Caco-2 (cell line): ENCODE measurements at regions not wholly inside any gene's neighbourhood (a gene's known extent, or its start where the extent isn't known, plus 50 kb on each side); places are given as distances from the start of the nearest gene placed in this dataset.

ENCODE experiments used
- BruUV-seq: library from RNA; stranded (reverse); fragments of 400-500 nt; replicated peaks from 2 replicates; lab custom pipeline; 2021; lab: Mats Ljungman, UMichigan
- CTCF ChIA-PET: fragments of 300-600 bp; sonication (Branson Sonifier 250); formaldehyde crosslinking; loops from one replicate; lab custom pipeline; 2022; ENCODE audit warnings: antibody characterized with exemption; lab: Charles Lee
- POLR2A ChIA-PET: fragments of 300-600 bp; sonication (Branson Sonifier 250); formaldehyde crosslinking; loops from one replicate; lab custom pipeline; 2022; ENCODE audit warnings: antibody characterized with exemption; lab: Charles Lee
- DNase-seq, 2 experiments: peaks; one replicate each; pipeline versions ENCODE4 v3.0.0 to v3.0.0-alpha.2; 2020 to 2022
- H3K27me3 ChIP-seq: replicated peaks from 2 replicates; pipeline ENCODE4 v1.6.0; 2011; ENCODE audit warnings: low read length; ENCODE audit not compliant: control insufficient read depth, insufficient read depth
- H3K36me3 ChIP-seq: 2 replicates; pipeline ENCODE4 v1.5.1; 2011; ENCODE audit warnings: low read length; ENCODE audit not compliant: control insufficient read depth, insufficient read depth
- H3K4me1 ChIP-seq: fragments of 250-450 bp; sonication (Bioruptor Pico); 2 replicates; pipeline ENCODE4 v1.5.1; 2020; ENCODE audit warnings: mild to moderate bottlenecking
- H3K4me3 ChIP-seq: 2 replicates; pipeline ENCODE4 v1.5.1; 2011; ENCODE audit warnings: low read depth, mild to moderate bottlenecking, control low read depth, low read length
- H3K9me3 ChIP-seq: fragments of 250-450 bp; sonication (Bioruptor Pico); 2 replicates; pipeline ENCODE4 v1.5.1; 2020; ENCODE audit warnings: mild to moderate bottlenecking, moderate library complexity
- H3K27ac Mint-ChIP-seq: one replicate; pipeline ENCODE4 v1.8.0; 2022; ENCODE audit warnings: mixed read lengths; ENCODE audit not compliant: unreplicated experiment
- H3K27me3 Mint-ChIP-seq: one replicate; pipeline ENCODE4 v1.8.0; 2022; ENCODE audit warnings: mixed read lengths; ENCODE audit not compliant: insufficient read depth, unreplicated experiment
- H3K36me3 Mint-ChIP-seq: one replicate; pipeline ENCODE4 v1.8.0; 2022; ENCODE audit warnings: mild to moderate bottlenecking, mixed read lengths; ENCODE audit not compliant: insufficient read depth, unreplicated experiment
- H3K4me1 Mint-ChIP-seq: one replicate; pipeline ENCODE4 v1.8.0; 2022; ENCODE audit warnings: low read depth, mixed read lengths; ENCODE audit not compliant: unreplicated experiment
- H3K4me3 Mint-ChIP-seq: one replicate; pipeline ENCODE4 v1.8.0; 2022; ENCODE audit warnings: mild to moderate bottlenecking, moderate library complexity, mixed read lengths; ENCODE audit not compliant: unreplicated experiment
- H3K9me3 Mint-ChIP-seq: one replicate; pipeline ENCODE4 v1.8.0; 2022; ENCODE audit warnings: mixed read lengths; ENCODE audit not compliant: unreplicated experiment
- CTCF ChIP-seq, 2 experiments: fragments of 200-600 bp in 1 of 2; IDR thresholded peaks; 1 replicate in 1 of 2; 2 replicates in 1 of 2; pipeline versions ENCODE4 v1.5.1 to v1.8.0; 2011 to 2022; ENCODE audit warnings: antibody characterized with exemption in 1 of 2, control low read depth in 1 of 2, inconsistent platforms in 1 of 2, low read depth in 1 of 2, low read length in 1 of 2, mild to moderate bottlenecking in 1 of 2, moderate library complexity in 1 of 2; ENCODE audit not compliant: insufficient read depth in 1 of 2, severe bottlenecking in 1 of 2, unreplicated experiment in 1 of 2
- intact Hi-C: fragments of 100-400 bp; cut with micrococcal nuclease; formaldehyde crosslinking; loops from one replicate; pipeline ENCODE4 v1.10.0; 2022; ENCODE audit not compliant: unreplicated experiment

DNA sequence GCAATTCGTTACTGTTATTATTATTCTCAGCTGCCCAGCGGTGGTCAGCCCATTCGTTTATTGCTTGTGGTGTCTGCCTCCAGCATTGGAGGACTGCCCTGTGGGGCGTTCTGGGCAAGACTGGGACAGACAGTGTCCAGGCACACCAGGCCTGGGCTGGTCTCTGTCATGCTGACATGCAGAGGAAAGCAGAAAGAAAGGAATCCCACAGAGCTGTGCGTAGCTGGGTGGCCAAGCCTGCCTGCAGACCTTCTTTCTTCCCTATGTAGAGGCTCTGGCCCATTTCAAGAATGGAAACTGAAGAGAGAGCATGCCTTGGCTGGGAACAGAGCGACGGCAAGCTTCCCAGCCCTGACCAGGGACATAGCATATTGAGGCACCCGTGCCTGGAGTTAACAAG lies 525.3 kb upstream of the TBX3 start:
- Mint-ChIP-seq H3K4me1 (peaks cover 7% of the 10 kb centered on the region), H3K4me3 (no peak overlapping the region), H3K36me3 (no peaks in the 10 kb centered on the region), H3K9me3 (no peaks in the 10 kb centered on the region), H3K27ac (no peak overlapping the region), H3K27me3 (no peaks in the 10 kb centered on the region)
- no peaks in the 10 kb centered on the region for H3K36me3 ChIP-seq
- POLR2A ChIA-PET: no interaction called here
- TF ChIP-seq CTCF (IDR thresholded peaks at IDR 0.05; ENCODE audit: insufficient read depth in 1 of 2, low read depth in 1 of 2, low read length in 1 of 2, severe bottlenecking in 1 of 2, unreplicated experiment in 1 of 2): no peak
- intact Hi-C loops: no loop called here
- H3K4me3 ChIP-seq: no peak overlapping the region
- CTCF ChIA-PET: no interaction called here
- H3K4me1 ChIP-seq: no peaks in the 10 kb centered on the region
- no peak for DNase-seq
- H3K9me3 ChIP-seq: no peaks in the 10 kb centered on the region
- H3K27me3 ChIP-seq: no peaks in the 10 kb centered on the region
- BruUV-seq: no TSS peak

DNA sequence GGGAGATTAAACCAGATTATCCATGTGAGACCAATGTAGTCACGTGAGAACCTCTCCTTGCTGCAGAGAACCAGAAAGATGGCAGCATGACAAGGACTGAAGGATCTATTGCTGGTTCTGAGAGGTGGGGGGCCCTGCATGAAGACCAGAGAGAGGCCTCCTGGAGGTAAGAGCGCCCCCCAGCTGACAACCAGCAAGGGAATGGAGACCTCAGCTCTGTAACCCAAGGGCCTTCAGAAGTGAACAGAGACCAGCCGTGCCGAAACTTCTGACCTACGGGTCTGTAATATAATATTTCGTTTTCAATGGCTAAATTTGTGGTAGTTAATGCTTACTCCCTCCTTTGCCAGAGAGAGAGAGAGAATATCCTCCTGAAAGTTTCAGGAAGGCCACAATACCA lies 524.1 kb upstream of the TBX3 start:
- Histone ChIP-seq H3K4me1 (no peaks in the 10 kb centered on the region), H3K4me3 (no peak overlapping the region), H3K27me3 (no peaks in the 10 kb centered on the region), H3K9me3 (no peaks in the 10 kb centered on the region), H3K36me3 (no peaks in the 10 kb centered on the region)
- Mint-ChIP-seq H3K4me3 (no peak overlapping the region), H3K27me3 (no peaks in the 10 kb centered on the region), H3K27ac (no peak overlapping the region), H3K36me3 (no peaks in the 10 kb centered on the region), H3K9me3 (no peaks in the 10 kb centered on the region), H3K4me1 (peaks cover 7% of the 10 kb centered on the region)
- ChIA-PET POLR2A (no interaction called here), CTCF (no interaction called here)
- intact Hi-C loops: no loop called here
- no peak for TF ChIP-seq CTCF (IDR thresholded peaks at IDR 0.05; ENCODE audit: insufficient read depth in 1 of 2, low read depth in 1 of 2, low read length in 1 of 2, severe bottlenecking in 1 of 2, unreplicated experiment in 1 of 2)
- DNase-seq: no peak
- BruUV-seq: no TSS peak

DNA sequence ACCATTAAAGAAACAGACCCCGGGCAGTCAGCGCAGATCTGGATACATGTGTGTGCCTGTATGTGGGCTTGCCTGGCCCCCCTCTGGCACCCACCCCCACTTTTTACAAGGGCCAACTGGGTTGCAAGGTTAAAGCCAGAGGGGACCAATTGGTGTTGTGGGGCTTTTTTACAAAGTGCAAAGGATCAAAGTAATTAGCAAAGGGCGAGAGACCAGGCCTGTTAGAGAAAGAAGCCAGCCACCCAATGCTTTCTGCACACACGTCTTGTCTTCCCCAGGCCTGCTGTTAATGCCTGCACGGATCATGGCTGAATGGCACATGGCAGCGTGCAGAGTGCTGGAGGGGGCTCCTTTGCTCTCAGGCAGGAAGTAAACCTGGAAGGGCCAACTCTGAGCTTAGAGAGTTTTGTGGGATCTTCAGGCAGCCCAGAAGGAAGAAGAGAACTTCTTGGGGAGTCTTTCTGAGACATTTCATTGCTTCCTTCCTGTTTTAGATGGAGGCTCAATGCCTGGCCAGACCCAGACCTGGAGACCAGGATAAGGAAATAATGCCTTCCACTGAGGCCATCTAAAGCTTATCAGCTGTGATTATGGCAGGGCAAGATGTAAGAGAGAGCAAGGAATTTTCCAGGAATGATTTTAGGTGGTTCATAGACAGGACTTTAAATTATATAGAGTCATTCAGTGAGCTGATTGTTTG lies 523.4 kb upstream of the TBX3 start:
- BruUV-seq: no TSS peak
- intact Hi-C loops: no loop called here
- no peak for DNase-seq
- no peaks in the 10 kb centered on the region for H3K36me3 ChIP-seq
- H3K4me3 ChIP-seq: no peak overlapping the region
- H3K4me1 Mint-ChIP-seq: peaks cover 7% of the 10 kb centered on the region
- TF ChIP-seq CTCF (IDR thresholded peaks at IDR 0.05; ENCODE audit: insufficient read depth in 1 of 2, low read depth in 1 of 2, low read length in 1 of 2, severe bottlenecking in 1 of 2, unreplicated experiment in 1 of 2): no peak
- no peaks in the 10 kb centered on the region for H3K36me3 Mint-ChIP-seq
- H3K4me3 Mint-ChIP-seq: no peak overlapping the region
- no peak overlapping the region for H3K27ac Mint-ChIP-seq
- H3K4me1 ChIP-seq: no peaks in the 10 kb centered on the region
- CTCF ChIA-PET: no interaction called here
- POLR2A ChIA-PET: no interaction called here
- no peaks in the 10 kb centered on the region for H3K9me3 ChIP-seq
- no peaks in the 10 kb centered on the region for H3K27me3 ChIP-seq
- no peaks in the 10 kb centered on the region for H3K27me3 Mint-ChIP-seq
- no peaks in the 10 kb centered on the region for H3K9me3 Mint-ChIP-seq
